Adrenal gland (tissue), 9 donors: ENCODE measurements at regions not wholly inside any gene's neighbourhood (a gene's known extent, or its start where the extent isn't known, plus 50 kb on each side); places are given as distances from the start of the nearest gene placed in this dataset.

Experiments used
- DNase-seq, 7 donors: peaks; one replicate each; pipeline ENCODE4 v3.0.0-alpha.2; 2019 to 2020
- H3K27ac ChIP-seq, 5 donors: fragments of 200-600 bp; sonication (generic) in 4 of 5; 1 replicate in 3 of 5; 2 replicates in 2 of 5; pipeline versions ENCODE4 v1.5.1 to v1.8.0; 2016 to 2020; ENCODE audit warnings: mild to moderate bottlenecking in 1 of 5
- H3K27me3 ChIP-seq: fragments of 200-600 bp; 2 replicates; pipeline ENCODE4 v1.8.0; 2021
- H3K36me3 ChIP-seq, 2 donors: fragments of 200-600 bp; replicated peaks in 1 of 2; 1 replicate in 1 of 2; 2 replicates in 1 of 2; pipeline versions ENCODE4 v1.5.1 to v1.8.0; 2018 to 2022
- H3K4me1 ChIP-seq, 2 donors: fragments of 200-600 bp; replicated peaks in 1 of 2; 1 replicate in 1 of 2; 2 replicates in 1 of 2; pipeline versions ENCODE4 v1.5.1 to v1.8.0; 2018 to 2021
- H3K4me3 ChIP-seq, 4 donors: fragments of 200-600 bp; sonication (generic) in 3 of 4; one replicate each; pipeline ENCODE4 v1.5.1; 2016 to 2018
- H3K9me3 ChIP-seq, 3 donors: fragments of 200-600 bp; sonication (generic) in 1 of 3; replicated peaks in 1 of 3; 1 replicate in 2 of 3; 2 replicates in 1 of 3; pipeline versions ENCODE4 v1.5.1 to v1.8.0; 2016 to 2021
- CTCF ChIP-seq, 6 experiments: fragments of 450-650 bp in 4 of 6; fragments of 200-600 bp in 2 of 6; sonication (generic) in 1 of 6; IDR thresholded peaks; 1 replicate in 5 of 6; 2 replicates in 1 of 6; pipeline versions ENCODE4 v1.5.1 to v1.8.0; 2016 to 2021; ENCODE audit warnings: antibody characterized with exemption in 6 of 6, mild to moderate bottlenecking in 2 of 6, moderate library complexity in 1 of 6
- POLR2A ChIP-seq, 2 donors: fragments of 450-650 bp; IDR thresholded peaks; one replicate each; pipeline ENCODE4 v1.6.1; 2017; ENCODE audit warnings: antibody characterized with exemption in 2 of 2, mild to moderate bottlenecking in 2 of 2, moderate library complexity in 1 of 2
- WGBS, 4 donors: extraction: QIAGEN DNeasy Blood & Tissue Kit in 2 of 4; methylation state at CpG; one replicate each; pipeline versions ENCODE4 v1.1.5 to v1.1.7; 2013 to 2017; 5-methylcytosine and 5-hydroxymethylcytosine counted together
- intact Hi-C, 2 donors: fragments of 100-400 bp; cut with DNase I; formaldehyde crosslinking; loops; one replicate each; pipeline versions ENCODE4 v1.14.1 to v1.15.0; 2022 to 2023
- donor health status: healthy with polysubstance abuse.
- donor health status: Bipolar disorder and iron deficiency.
- donor health status: DM: yes; HTN: yes; CAD: no.
- donor health status: DM: no; HTN: no; CAD: no.
- donor health status: DM: no; HTN: no; CAD: no.

GRCh38 chr13:90135558-90135957, 1211.9 kb upstream of the MIR17HG start:
- intact Hi-C loops: no loop called here
- DNase-seq: no peak
- TF ChIP-seq POLR2A (IDR thresholded peaks at IDR 0.05): no peak
- TF ChIP-seq CTCF (IDR thresholded peaks at IDR 0.05): no peak
- WGBS, 4 donors: 66 to 94% (median 75%) methylated on average over 3 of the region's 3 CpGs
- H3K4me3 ChIP-seq: no peak overlapping the region
- H3K27ac ChIP-seq: no peak overlapping the region
- no peaks in the 10 kb centered on the region for H3K9me3 ChIP-seq
- H3K36me3 ChIP-seq: no peaks in the 10 kb centered on the region
- H3K27me3 ChIP-seq: no peaks in the 10 kb centered on the region
- no peaks in the 10 kb centered on the region for H3K4me1 ChIP-seq

GRCh38 chr13:90142251-90142650, 1205.2 kb upstream of the MIR17HG start:
- no peak for TF ChIP-seq POLR2A (IDR thresholded peaks at IDR 0.05)
- no peak for TF ChIP-seq CTCF (IDR thresholded peaks at IDR 0.05)
- Histone ChIP-seq H3K27ac (no peak overlapping the region), H3K4me3 (no peak overlapping the region), H3K4me1 (no peaks in the 10 kb centered on the region), H3K36me3 (no peaks in the 10 kb centered on the region), H3K27me3 (no peaks in the 10 kb centered on the region), H3K9me3 (no peaks in the 10 kb centered on the region)
- 54 to 72% (median 63%) methylated on average over 5 of the region's 5 CpGs for WGBS, 4 donors
- intact Hi-C loops: no loop called here
- no peak for DNase-seq

- Histone ChIP-seq H3K4me3 (no peak overlapping the region), H3K27me3 (no peaks in the 10 kb centered on the region), H3K36me3 (no peaks in the 10 kb centered on the region), H3K9me3 (no peaks in the 10 kb centered on the region), H3K27ac (no peak overlapping the region), H3K4me1 (no peaks in the 10 kb centered on the region)
- TF ChIP-seq POLR2A (IDR thresholded peaks at IDR 0.05) (no peak), CTCF (IDR thresholded peaks at IDR 0.05) (no peak)
- 83 to 90% (median 86%) methylated on average over 2 of the region's 2 CpGs for WGBS, 4 donors
- DNase-seq: no peak
- intact Hi-C loops: no loop called here
Observed at GRCh38 chr13:90154311-90154960, 1193.1 kb upstream of the MIR17HG start.

- no peak for DNase-seq
- no peaks in the 10 kb centered on the region for H3K4me1 ChIP-seq
- intact Hi-C loops: no loop called here
- 30 to 50% (median 46%) methylated on average over 1 of the region's 1 CpG for WGBS, 4 donors
- no peaks in the 10 kb centered on the region for H3K27me3 ChIP-seq
- TF ChIP-seq POLR2A (IDR thresholded peaks at IDR 0.05): no peak
- TF ChIP-seq CTCF (IDR thresholded peaks at IDR 0.05): no peak
- no peaks in the 10 kb centered on the region for H3K36me3 ChIP-seq
- no peak overlapping the region for H3K4me3 ChIP-seq
- H3K27ac ChIP-seq: no peak overlapping the region
- H3K9me3 ChIP-seq: no peaks in the 10 kb centered on the region
Observed at GRCh38 chr13:90156390-90156789, 1191.1 kb upstream of the MIR17HG start.
